MM.1S (cell line): ENCODE measurements at regions not wholly inside any gene's neighbourhood (a gene's known extent, or its start where the extent isn't known, plus 50 kb on each side); places are given as distances from the start of the nearest gene placed in this dataset.

ENCODE experiments used
- DNase-seq: peaks from one replicate; pipeline ENCODE4 v3.0.0-alpha.2; 2015
- H2AFZ ChIP-seq: fragments of 300-600 bp; sonication (generic); 2 replicates; pipeline ENCODE4 v1.6.0; 2016; ENCODE audit warnings: antibody characterized with exemption, low read length
- H3F3A ChIP-seq: fragments of 300-600 bp; sonication (generic); 2 replicates; pipeline ENCODE4 v1.6.1; 2016; ENCODE audit warnings: mild to moderate bottlenecking, antibody characterized with exemption, low read length, moderate library complexity, mixed read lengths; ENCODE audit not compliant: insufficient read depth
- H3K27ac ChIP-seq: fragments of 300-600 bp; sonication (generic); 2 replicates; pipeline ENCODE4 v1.5.1; 2016; ENCODE audit warnings: mild to moderate bottlenecking, low read length
- H3K27me3 ChIP-seq: fragments of 300-600 bp; sonication (generic); replicated peaks from 2 replicates; pipeline ENCODE4 v1.6.0; 2016; ENCODE audit warnings: low read length; ENCODE audit not compliant: insufficient read depth
- H3K36me3 ChIP-seq: fragments of 300-600 bp; sonication (generic); replicated peaks from 2 replicates; pipeline ENCODE4 v1.6.1; 2016; ENCODE audit warnings: mild to moderate bottlenecking, low read length, mixed read lengths; ENCODE audit not compliant: insufficient read depth
- H3K4me1 ChIP-seq: fragments of 300-600 bp; sonication (generic); 2 replicates; pipeline ENCODE4 v1.6.1; 2016; ENCODE audit warnings: low read length, mixed read lengths
- H3K4me2 ChIP-seq: fragments of 300-600 bp; sonication (generic); 2 replicates; pipeline ENCODE4 v1.6.0; 2016; ENCODE audit warnings: low read depth, low read length
- H3K4me3 ChIP-seq: fragments of 300-600 bp; sonication (generic); 2 replicates; pipeline ENCODE4 v1.5.1; 2016; ENCODE audit warnings: low read length, mixed read lengths
- H3K79me2 ChIP-seq: fragments of 300-600 bp; sonication (generic); 2 replicates; pipeline ENCODE4 v1.6.1; 2016; ENCODE audit warnings: mixed run types, low read length, mixed read lengths
- H3K9ac ChIP-seq: fragments of 300-600 bp; sonication (generic); 2 replicates; pipeline ENCODE4 v1.6.1; 2016; ENCODE audit warnings: low read length, mixed read lengths
- H3K9me2 ChIP-seq: fragments of 300-600 bp; sonication (generic); replicated peaks from 2 replicates; pipeline ENCODE4 v1.6.1; 2016; ENCODE audit warnings: mild to moderate bottlenecking, low read length, mixed read lengths; ENCODE audit not compliant: insufficient read depth
- H3K9me3 ChIP-seq: fragments of 300-600 bp; sonication (generic); replicated peaks from 2 replicates; pipeline ENCODE4 v1.6.1; 2016; ENCODE audit warnings: mild to moderate bottlenecking, low read length, mixed read lengths; ENCODE audit not compliant: insufficient read depth
- H4K20me1 ChIP-seq: fragments of 300-600 bp; sonication (generic); 2 replicates; pipeline ENCODE4 v1.6.1; 2016; ENCODE audit warnings: mild to moderate bottlenecking, low read length, moderate library complexity, mixed read lengths; ENCODE audit not compliant: insufficient read depth
- CTCF ChIP-seq: fragments of 300-600 bp; sonication (generic); IDR thresholded peaks from 2 replicates; pipeline ENCODE4 v1.5.1; 2016; ENCODE audit warnings: antibody characterized with exemption, low read length, mixed read lengths
- EZH2 ChIP-seq: fragments of 300-600 bp; sonication (generic); optimal IDR thresholded peaks from 2 replicates; pipeline ENCODE3; 2017; ENCODE audit warnings: low read depth, mild to moderate bottlenecking, antibody characterized with exemption, low read length, mixed read lengths
- EZH2phosphoT487 ChIP-seq: fragments of 300-600 bp; sonication (generic); IDR thresholded peaks from 2 replicates; pipeline ENCODE4 v1.6.1; 2018; ENCODE audit warnings: antibody characterized with exemption, low read length

- H3K27ac ChIP-seq, result no peak overlapping the region
- no peaks in the 10 kb centered on the region for H3K9me3 ChIP-seq
These were observed 451.3 kb downstream of the NTRK3 start for GRCh38 chr15:87805117-87805820.

DNA sequence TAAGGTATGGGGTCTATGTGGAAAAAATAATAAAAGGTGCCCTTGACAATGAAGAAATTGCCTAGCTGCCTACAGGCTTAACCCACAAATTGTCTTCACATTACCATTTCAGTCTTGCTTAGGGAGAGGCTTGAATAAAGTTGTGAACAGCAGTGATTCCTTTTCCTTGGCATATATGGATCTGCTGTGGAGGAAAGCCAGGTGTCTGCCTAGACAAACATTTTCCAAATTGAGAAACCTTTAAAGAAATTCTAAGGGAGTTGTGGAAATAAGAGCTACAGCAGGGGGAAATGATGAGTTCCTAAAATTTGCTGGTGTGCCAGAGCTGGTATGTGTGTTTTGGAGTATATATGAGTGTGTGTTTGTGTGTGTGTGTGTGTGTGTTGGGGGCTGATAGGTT lies 452.1 kb downstream of the NTRK3 start:
- H3K4me2 ChIP-seq, result no peak overlapping the region
- TF ChIP-seq CTCF (no peak), EZH2 (no peak), EZH2phosphoT487 (no peak)
- no peaks in the 10 kb centered on the region for H4K20me1 ChIP-seq
- no peak for DNase-seq
- H3F3A ChIP-seq, result no peaks in the 10 kb centered on the region
- H3K9me3 ChIP-seq, result no peaks in the 10 kb centered on the region
- H3K36me3 ChIP-seq, result no peaks in the 10 kb centered on the region
- H2AFZ ChIP-seq, result no peak overlapping the region
- no peak overlapping the region for H3K27ac ChIP-seq
- H3K27me3 ChIP-seq, result no peaks in the 10 kb centered on the region
- H3K4me3 ChIP-seq, result no peak overlapping the region
- no peaks in the 10 kb centered on the region for H3K79me2 ChIP-seq
- H3K9me2 ChIP-seq, result no peaks in the 10 kb centered on the region
- no peaks in the 10 kb centered on the region for H3K4me1 ChIP-seq
- no peak overlapping the region for H3K9ac ChIP-seq

More at GRCh38 chr15:87805117-87805820, 451.3 kb downstream of the NTRK3 start:
- Histone ChIP-seq H3K9me2 (no peaks in the 10 kb centered on the region), H4K20me1 (no peaks in the 10 kb centered on the region), H3K27me3 (no peaks in the 10 kb centered on the region), H3F3A (no peaks in the 10 kb centered on the region), H2AFZ (no peak overlapping the region), H3K79me2 (no peaks in the 10 kb centered on the region), H3K36me3 (no peaks in the 10 kb centered on the region), H3K4me1 (no peaks in the 10 kb centered on the region), H3K9ac (no peak overlapping the region), H3K4me3 (no peak overlapping the region), H3K4me2 (no peak overlapping the region)
- DNase-seq, result no peak
- TF ChIP-seq EZH2phosphoT487, result no peak
- TF ChIP-seq EZH2, result no peak
- no peak for TF ChIP-seq CTCF

GRCh38 chr15:87799838-87800237 lies 456.7 kb downstream of the NTRK3 start:
- Histone ChIP-seq H3K9ac (no peak overlapping the region), H3K27ac (no peak overlapping the region), H3F3A (no peaks in the 10 kb centered on the region), H3K4me3 (no peak overlapping the region), H3K27me3 (no peaks in the 10 kb centered on the region), H3K36me3 (no peaks in the 10 kb centered on the region), H3K9me3 (no peaks in the 10 kb centered on the region), H3K4me1 (no peaks in the 10 kb centered on the region), H4K20me1 (no peaks in the 10 kb centered on the region), H2AFZ (no peak overlapping the region), H3K79me2 (no peaks in the 10 kb centered on the region), H3K9me2 (no peaks in the 10 kb centered on the region), H3K4me2 (no peak overlapping the region)
- DNase-seq, result no peak
- TF ChIP-seq EZH2phosphoT487 (no peak), EZH2 (no peak), CTCF (no peak)
